K562 (cell line): ENCODE measurements at regions not wholly inside any gene's neighbourhood (a gene's known extent, or its start where the extent isn't known, plus 50 kb on each side); places are given as distances from the start of the nearest gene placed in this dataset.

Experiments
- ATAC-seq: fragments of 200-7000 bp; cut with Tn5 transposase; 3 replicates; pipeline ENCODE4 v1.9.1; 2020; ENCODE audit warnings: moderate library complexity
- BruUV-seq: library from RNA; stranded (reverse); fragments of 400-500 nt; replicated peaks from 2 replicates; lab custom pipeline; 2021; lab: Mats Ljungman, UMichigan
- CTCF ChIA-PET: fragments of 300-600 bp; formaldehyde crosslinking; extraction: SDS; loops from one replicate; lab custom pipeline; 2021; ENCODE audit warnings: low intra/inter-chr PET ratio; lab: Yijun Ruan, JAX
- POLR2A ChIA-PET: fragments of 300-600, 350-650 bp; sonication (Branson Sonifier 250); formaldehyde crosslinking; extraction: SDS; loops from one replicate; lab custom pipeline; 2021; ENCODE audit warnings: antibody characterized with exemption, inconsistent platforms; lab: Yijun Ruan, JAX
- DNase-seq, 4 experiments: peaks; one replicate each; pipeline versions ENCODE4 v3.0.0 to v3.0.0-alpha.2; 2011 to 2018; ENCODE audit warnings: low spot score in 3 of 4, mixed read lengths in 3 of 4; ENCODE audit errors: extremely low read depth in 1 of 4
- FAIRE-seq: peaks from 2 replicates; lab custom pipeline; 2011; peaks lifted over from hg19 to GRCh38; lab: Jason Lieb, UNC
- H2AFZ ChIP-seq: 2 replicates; pipeline ENCODE4 v1.6.0; 2011; ENCODE audit warnings: low read depth, low read length, control low read depth, inconsistent platforms
- H3K27ac ChIP-seq: fragments of 200-600 bp; 3 replicates; pipeline ENCODE4 v1.8.0; 2011; ENCODE audit warnings: low read depth, mild to moderate bottlenecking, control low read depth, inconsistent platforms, low read length, moderate library complexity, mixed read lengths; ENCODE audit errors: extremely low read depth
- H3K27me3 ChIP-seq, 2 experiments: fragments of 300-600 bp in 1 of 2; 2 replicates in 1 of 2; 3 replicates in 1 of 2; pipeline versions ENCODE4 v1.6.0 to v1.8.0; 2011; ENCODE audit warnings: inconsistent platforms in 2 of 2, low read length in 2 of 2, mild to moderate bottlenecking in 1 of 2, mixed read lengths in 1 of 2, moderate library complexity in 1 of 2; ENCODE audit not compliant: control insufficient read depth in 2 of 2, insufficient read depth in 2 of 2
- H3K36me3 ChIP-seq: fragments of 300-600 bp; 3 replicates; pipeline ENCODE4 v1.8.0; 2011; ENCODE audit warnings: mild to moderate bottlenecking, low read length, inconsistent platforms; ENCODE audit not compliant: control insufficient read depth, insufficient read depth
- H3K4me1 ChIP-seq, 2 experiments: fragments of 200-600 bp in 1 of 2; replicated peaks in 1 of 2; 2 replicates in 1 of 2; 3 replicates in 1 of 2; pipeline versions ENCODE4 v1.5.1 to v1.8.0; 2011; ENCODE audit warnings: inconsistent platforms in 2 of 2, low read length in 2 of 2, mild to moderate bottlenecking in 1 of 2, mixed read lengths in 1 of 2, moderate library complexity in 1 of 2; ENCODE audit not compliant: control insufficient read depth in 2 of 2, insufficient read depth in 2 of 2
- H3K4me2 ChIP-seq: 2 replicates; pipeline ENCODE4 v1.6.1; 2011; ENCODE audit warnings: low read length, control low read depth, inconsistent platforms, mixed read lengths; ENCODE audit not compliant: insufficient read depth
- H3K4me3 ChIP-seq: fragments of 200-600 bp; sonication (generic), shearing (Covaris generic); 2 replicates; pipeline ENCODE4 v1.5.1; 2016; ENCODE audit warnings: control low read depth, inconsistent platforms
- H3K79me2 ChIP-seq: fragments of 200-600 bp; 3 replicates; pipeline ENCODE4 v1.8.0; 2011; ENCODE audit warnings: low read length, inconsistent platforms; ENCODE audit not compliant: control insufficient read depth, insufficient read depth
- H3K9ac ChIP-seq, 2 experiments: 2 replicates each; pipeline versions ENCODE4 v1.6.0 to v1.6.1; 2011; ENCODE audit warnings: low read depth in 2 of 2, low read length in 2 of 2, control low read depth in 1 of 2, inconsistent platforms in 1 of 2, mild to moderate bottlenecking in 1 of 2, mixed read lengths in 1 of 2; ENCODE audit not compliant: insufficient read depth in 1 of 2
- H3K9me1 ChIP-seq: one replicate; pipeline ENCODE4 v1.6.0; 2011; ENCODE audit warnings: inconsistent platforms, mild to moderate bottlenecking, low read length, moderate library complexity; ENCODE audit not compliant: control insufficient read depth, insufficient read depth
- H3K9me3 ChIP-seq: replicated peaks from 2 replicates; pipeline ENCODE4 v1.5.1; 2011; ENCODE audit warnings: low read depth, low read length, inconsistent platforms; ENCODE audit not compliant: control insufficient read depth, insufficient read depth
- H4K20me1 ChIP-seq: replicated peaks from 2 replicates; pipeline ENCODE4 v1.6.1; 2011; ENCODE audit warnings: low read length, inconsistent platforms, mixed read lengths; ENCODE audit not compliant: control insufficient read depth, insufficient read depth
- CBX3 ChIP-seq, 2 experiments: IDR thresholded peaks; 1 replicate in 1 of 2; 2 replicates in 1 of 2; pipeline ENCODE4 v1.6.1; 2012; ENCODE audit warnings: inconsistent platforms in 2 of 2, low read length in 2 of 2, borderline replicate concordance in 1 of 2, control low read depth in 1 of 2
- CBX8 ChIP-seq: fragments of 200-600 bp; sonication (generic); IDR thresholded peaks from 2 replicates; pipeline ENCODE4 v1.6.1; 2012; ENCODE audit warnings: borderline replicate concordance, mixed run types, low read depth, mild to moderate bottlenecking, moderate library complexity, mixed read lengths, low read length, control low read depth, inconsistent platforms; ENCODE audit not compliant: poor library complexity, severe bottlenecking; ENCODE audit errors: extremely low read depth
- CHD2 ChIP-seq: IDR thresholded peaks from 2 replicates; pipeline ENCODE4 v1.6.1; 2011; ENCODE audit warnings: low read depth, low read length
- HEY1 ChIP-seq: fragments of 250-450 bp; sonication (Bioruptor Pico); IDR thresholded peaks from 2 replicates; pipeline ENCODE4 v1.5.0; 2020; ENCODE audit warnings: mild to moderate bottlenecking, moderate library complexity, borderline replicate concordance
- NUFIP1 ChIP-seq: fragments of 450-650 bp; IDR thresholded peaks from 2 replicates; pipeline ENCODE4 v1.6.1; 2018; ENCODE audit not compliant: partially characterized antibody
- YY1 ChIP-seq, 3 experiments: IDR thresholded peaks; 2 replicates each; pipeline ENCODE4 v1.6.1; 2011; ENCODE audit warnings: low read length in 2 of 3, mild to moderate bottlenecking in 2 of 3, moderate library complexity in 2 of 3, borderline replicate concordance in 1 of 3, control low read depth in 1 of 3, low read depth in 1 of 3; ENCODE audit not compliant: insufficient read depth in 3 of 3, insufficient replicate concordance in 2 of 3, control insufficient read depth in 1 of 3, insufficient read length in 1 of 3; ENCODE audit errors: extremely low read depth in 1 of 3
- ZNF224 ChIP-seq: sonication (generic); formaldehyde crosslinking; IDR thresholded peaks from 2 replicates; pipeline ENCODE4 v1.8.0; 2022; ENCODE audit warnings: mild to moderate bottlenecking, missing genetic modification reagents
- ZNF316 ChIP-seq: fragments of 450-650 bp; IDR thresholded peaks from 2 replicates; pipeline ENCODE4 v1.6.1; 2016
- ZNF740 ChIP-seq, 3 experiments: fragments of 200-800 bp in 1 of 3; sonication (Bioruptor generic) in 1 of 3; sonication (generic) in 1 of 3; formaldehyde crosslinking in 1 of 3; IDR thresholded peaks; 2 replicates each; pipeline versions ENCODE4 v1.6.1 to v1.8.0; 2016 to 2022; ENCODE audit warnings: mild to moderate bottlenecking in 2 of 3, missing compliant biosample characterization in 2 of 3, missing genetic modification characterization in 2 of 3, missing genetic modification reagents in 1 of 3
- ZNF830 ChIP-seq: fragments of 250-450 bp; sonication (Bioruptor Pico); IDR thresholded peaks from 2 replicates; pipeline ENCODE4 v1.5.0; 2021; ENCODE audit warnings: mild to moderate bottlenecking
- WGBS: fragments of 100-300 bp; shearing (Covaris generic); methylation state at CpG from one replicate; pipeline ENCODE4 v1.1.6; 2016; ENCODE audit warnings: low coverage, mixed read lengths; ENCODE audit not compliant: insufficient coverage; ENCODE audit errors: missing lambda C conversion rate; 5-methylcytosine and 5-hydroxymethylcytosine counted together
- in situ Hi-C: fragments of 300-500 bp; cut with MboI; formaldehyde crosslinking; loops from 4 replicates; pipeline ENCODE4 v1.15.0; 2018; ENCODE audit warnings: inconsistent platforms, mixed read lengths
- intact Hi-C: fragments of 100-400 bp; cut with micrococcal nuclease; formaldehyde crosslinking; loops from 2 replicates; pipeline ENCODE4 v1.14.2; 2022
- TF ChIP-seq, protein P1 (sequence below): sonication (generic); formaldehyde crosslinking; IDR thresholded peaks from 2 replicates; pipeline ENCODE4 v1.8.0; 2022; ENCODE audit warnings: mild to moderate bottlenecking, missing genetic modification reagents

DNA sequence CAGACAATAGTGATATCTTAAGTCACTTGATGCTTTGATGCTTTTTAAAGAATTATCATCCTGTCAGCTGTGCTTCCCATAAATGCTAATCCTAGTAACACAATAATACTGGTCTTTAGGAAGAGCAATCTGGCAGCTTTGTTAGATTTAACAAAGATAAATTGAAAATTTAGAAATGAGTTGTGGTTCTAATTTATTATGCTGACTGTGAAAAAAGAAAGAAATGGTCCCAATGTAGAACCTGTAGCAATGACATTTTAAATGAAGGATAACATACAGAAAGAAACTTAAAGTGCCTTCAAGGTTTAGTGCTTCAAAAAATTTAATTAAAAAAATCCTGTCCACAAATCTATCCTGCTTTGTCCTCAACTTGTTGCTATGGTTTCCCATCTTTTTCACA lies 81.6 kb upstream of the HGF start:
- CTCF ChIA-PET: no interaction called here

GRCh38 chr7:81846398-81846797 lies 76.6 kb upstream of the HGF start:
- ATAC-seq (no peak), DNase-seq (no peak), FAIRE-seq (no peak)
- TF ChIP-seq NUFIP1: no peak
- TF ChIP-seq ZNF224 (CRISPR knock-in tag): no peak
- no peak for TF ChIP-seq ZNF740 (CRISPR knock-in tag; IDR thresholded peaks at IDR 0.05)
- TF ChIP-seq ZNF740 (tag; IDR thresholded peaks at IDR 0.05): no peak
- TF ChIP-seq YY1 (IDR thresholded peaks at IDR 0.05; ENCODE audit: borderline replicate concordance in 1 of 3, control insufficient read depth in 1 of 3, extremely low read depth in 1 of 3, insufficient read depth in 3 of 3, insufficient read length in 1 of 3, insufficient replicate concordance in 2 of 3, low read depth in 1 of 3, low read length in 2 of 3): no peak
- TF ChIP-seq CHD2: no peak
- TF ChIP-seq ZNF830 (CRISPR knock-in tag): no peak
- TF ChIP-seq, protein P1, sequence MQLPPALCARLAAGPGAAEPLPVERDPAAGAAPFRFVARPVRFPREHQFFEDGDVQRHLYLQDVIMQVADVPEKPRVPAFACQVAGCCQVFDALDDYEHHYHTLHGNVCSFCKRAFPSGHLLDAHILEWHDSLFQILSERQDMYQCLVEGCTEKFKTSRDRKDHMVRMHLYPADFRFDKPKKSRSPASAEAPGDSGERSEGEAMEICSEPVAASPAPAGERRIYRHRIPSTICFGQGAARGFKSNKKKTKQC (CRISPR knock-in tag): no peak
- no peak for TF ChIP-seq HEY1 (CRISPR knock-in tag)
- TF ChIP-seq CBX8: no peak
- ChIA-PET POLR2A (no interaction called here), CTCF (no interaction called here)
- 0% methylated on average over 1 of the region's 1 CpG for WGBS
- H3K9me1 ChIP-seq: no peaks in the 10 kb centered on the region
- H3K27ac ChIP-seq: no peak overlapping the region
- H3K36me3 ChIP-seq: no peaks in the 10 kb centered on the region
- no peaks in the 10 kb centered on the region for H3K27me3 ChIP-seq
- intact Hi-C loops (no loop called here), in situ Hi-C loops (no loop called here)
- H3K4me2 ChIP-seq: no peak overlapping the region
- H3K4me1 ChIP-seq: no peaks in the 10 kb centered on the region
- no peak overlapping the region for H2AFZ ChIP-seq
- H4K20me1 ChIP-seq: no peaks in the 10 kb centered on the region
- no peak overlapping the region for H3K9ac ChIP-seq
- no peaks in the 10 kb centered on the region for H3K79me2 ChIP-seq
- peaks cover 3% of the 10 kb centered on the region; the same call in 1 of the 2 replicates for H3K9me3 ChIP-seq
- H3K4me3 ChIP-seq: no peak overlapping the region
- no TSS peak for BruUV-seq

More for the DNA sequence above, 81.6 kb upstream of the HGF start:
- no peak for DNase-seq
- Histone ChIP-seq H3K4me2 (no peak overlapping the region), H3K27ac (no peak overlapping the region), H3K4me1 (no peaks in the 10 kb centered on the region), H3K9me3 (peaks cover 3% of the 10 kb centered on the region; the same call in 1 of the 2 replicates), H3K36me3 (no peaks in the 10 kb centered on the region), H3K9me1 (no peaks in the 10 kb centered on the region), H3K4me3 (no peak overlapping the region), H3K27me3 (no peaks in the 10 kb centered on the region), H3K79me2 (no peaks in the 10 kb centered on the region), H3K9ac (no peak overlapping the region), H4K20me1 (no peaks in the 10 kb centered on the region), H2AFZ (no peak overlapping the region)
- POLR2A ChIA-PET: no interaction called here
- no TSS peak for BruUV-seq
- no peak for ATAC-seq
- in situ Hi-C loops: no loop called here
- TF ChIP-seq ZNF316 (peak; percentile 55; the same call in 1 of the 2 replicates), CBX3 (IDR thresholded peaks at IDR 0.05; ENCODE audit: borderline replicate concordance in 1 of 2, low read length in 2 of 2) (no peak)
- intact Hi-C loops: no loop called here
- FAIRE-seq: no peak
